Endothelial cell of umbilical vein (primary cell): ENCODE measurements at regions not wholly inside any gene's neighbourhood (a gene's known extent, or its start where the extent isn't known, plus 50 kb on each side); places are given as distances from the start of the nearest gene placed in this dataset.

ENCODE experiments used
- JUN ChIP-seq: IDR thresholded peaks from 2 replicates; pipeline ENCODE4 v1.6.1; 2011; ENCODE audit warnings: borderline replicate concordance, low read depth; ENCODE audit not compliant: insufficient read length, insufficient read depth
- POLR2A ChIP-seq: IDR thresholded peaks from 2 replicates; pipeline ENCODE4 v1.6.1; 2012; ENCODE audit warnings: low read depth, mild to moderate bottlenecking, control low read depth, low read length
- POLR2AphosphoS5 ChIP-seq: IDR thresholded peaks from 2 replicates; pipeline ENCODE4 v1.6.1; 2012; ENCODE audit warnings: low read depth, mild to moderate bottlenecking, control low read depth, low read length, moderate library complexity; ENCODE audit not compliant: insufficient read depth
- TF ChIP-seq, protein P1 (sequence below), 2 donors: IDR thresholded peaks; 1 replicate in 1 of 2; 2 replicates in 1 of 2; pipeline ENCODE4 v1.5.1; 2011; ENCODE audit warnings: low read length in 2 of 2, mild to moderate bottlenecking in 2 of 2, moderate library complexity in 2 of 2, control low read depth in 1 of 2, inconsistent platforms in 1 of 2, low read depth in 1 of 2; ENCODE audit not compliant: insufficient read depth in 1 of 2; ENCODE audit errors: extremely low read depth in 1 of 2
- TF ChIP-seq, protein P2 (sequence below): IDR thresholded peaks from 2 replicates; pipeline ENCODE4 v1.6.1; 2011; ENCODE audit not compliant: insufficient read depth, insufficient read length

DNA sequence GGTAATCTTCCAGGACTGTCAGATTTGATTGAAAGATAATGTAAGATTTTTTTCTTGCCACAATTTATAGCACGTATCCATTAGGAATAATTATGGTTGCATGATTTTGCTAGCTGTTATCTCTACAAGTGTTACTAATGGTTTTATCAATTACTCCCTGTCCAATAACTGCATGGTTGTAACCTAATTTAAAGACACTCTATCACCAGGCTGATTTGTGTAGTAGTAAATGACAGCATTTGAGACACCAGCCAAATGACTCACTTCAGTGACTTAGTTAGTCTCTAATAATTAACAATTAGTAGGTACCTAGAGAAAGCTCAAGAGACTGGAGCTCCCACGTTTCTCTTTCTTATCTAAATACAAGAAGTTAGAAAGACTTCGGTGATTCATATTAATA is 453.8 kb upstream of the POU3F2 start:
- TF ChIP-seq, protein P1, sequence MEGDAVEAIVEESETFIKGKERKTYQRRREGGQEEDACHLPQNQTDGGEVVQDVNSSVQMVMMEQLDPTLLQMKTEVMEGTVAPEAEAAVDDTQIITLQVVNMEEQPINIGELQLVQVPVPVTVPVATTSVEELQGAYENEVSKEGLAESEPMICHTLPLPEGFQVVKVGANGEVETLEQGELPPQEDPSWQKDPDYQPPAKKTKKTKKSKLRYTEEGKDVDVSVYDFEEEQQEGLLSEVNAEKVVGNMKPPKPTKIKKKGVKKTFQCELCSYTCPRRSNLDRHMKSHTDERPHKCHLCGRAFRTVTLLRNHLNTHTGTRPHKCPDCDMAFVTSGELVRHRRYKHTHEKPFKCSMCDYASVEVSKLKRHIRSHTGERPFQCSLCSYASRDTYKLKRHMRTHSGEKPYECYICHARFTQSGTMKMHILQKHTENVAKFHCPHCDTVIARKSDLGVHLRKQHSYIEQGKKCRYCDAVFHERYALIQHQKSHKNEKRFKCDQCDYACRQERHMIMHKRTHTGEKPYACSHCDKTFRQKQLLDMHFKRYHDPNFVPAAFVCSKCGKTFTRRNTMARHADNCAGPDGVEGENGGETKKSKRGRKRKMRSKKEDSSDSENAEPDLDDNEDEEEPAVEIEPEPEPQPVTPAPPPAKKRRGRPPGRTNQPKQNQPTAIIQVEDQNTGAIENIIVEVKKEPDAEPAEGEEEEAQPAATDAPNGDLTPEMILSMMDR (IDR thresholded peaks at IDR 0.05; ENCODE audit: extremely low read depth in 1 of 2, insufficient read depth in 1 of 2, low read depth in 1 of 2, low read length in 2 of 2) = no peak
- TF ChIP-seq POLR2A (no peak), POLR2AphosphoS5 (no peak), JUN (no peak)
- TF ChIP-seq, protein P2, sequence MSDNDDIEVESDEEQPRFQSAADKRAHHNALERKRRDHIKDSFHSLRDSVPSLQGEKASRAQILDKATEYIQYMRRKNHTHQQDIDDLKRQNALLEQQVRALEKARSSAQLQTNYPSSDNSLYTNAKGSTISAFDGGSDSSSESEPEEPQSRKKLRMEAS = no peak
